Right lobe of liver (tissue), 4 donors: ENCODE measurements at regions not wholly inside any gene's neighbourhood (a gene's known extent, or its start where the extent isn't known, plus 50 kb on each side); places are given as distances from the start of the nearest gene placed in this dataset.

Experiments used
- CTCF ChIP-seq, 4 donors: fragments of 200-600 bp in 3 of 4; fragments of 450-650 bp in 1 of 4; IDR thresholded peaks; one replicate each; pipeline versions ENCODE4 v1.5.1 to v1.8.0; 2016 to 2022; ENCODE audit warnings: antibody characterized with exemption in 4 of 4, mild to moderate bottlenecking in 2 of 4
- POLR2A ChIP-seq: fragments of 450-650 bp; IDR thresholded peaks from one replicate; pipeline ENCODE4 v1.6.1; 2017; ENCODE audit warnings: antibody characterized with exemption, mild to moderate bottlenecking
- donor health status: DM: no; HTN: no; CAD: no.
- donor health status: DM: no; HTN: no; CAD: no.
- donor health status: DM: no; HTN: yes; CAD: no.

- no peak for TF ChIP-seq CTCF (IDR thresholded peaks at IDR 0.05)
- TF ChIP-seq POLR2A = no peak
These were observed 1021.9 kb downstream of the FAM133A start for GRCh38 chrX:94695910-94696309.
